ENCODE measurements at regions not wholly inside any gene's neighbourhood (a gene's known extent, or its start where the extent isn't known, plus 50 kb on each side); places are given as distances from the start of the nearest gene placed in this dataset.

GRCh38 chr15:39202641-39203040 lies 378.2 kb upstream of the THBS1 start:
- Mint-ChIP-seq H3K27ac (no peak overlapping the region), H3K27me3 (peaks cover 3% of the 10 kb centered on the region), H3K4me3 (ENCODE audit: low read depth) (no peak overlapping the region), H3K9me3 (ENCODE audit: low read depth) (peaks cover 2% of the 10 kb centered on the region), H3K4me1 (ENCODE audit: low read depth) (no peaks in the 10 kb centered on the region), H3K36me3 (ENCODE audit: insufficient read depth) (no peaks in the 10 kb centered on the region)
- TF ChIP-seq, protein P1, sequence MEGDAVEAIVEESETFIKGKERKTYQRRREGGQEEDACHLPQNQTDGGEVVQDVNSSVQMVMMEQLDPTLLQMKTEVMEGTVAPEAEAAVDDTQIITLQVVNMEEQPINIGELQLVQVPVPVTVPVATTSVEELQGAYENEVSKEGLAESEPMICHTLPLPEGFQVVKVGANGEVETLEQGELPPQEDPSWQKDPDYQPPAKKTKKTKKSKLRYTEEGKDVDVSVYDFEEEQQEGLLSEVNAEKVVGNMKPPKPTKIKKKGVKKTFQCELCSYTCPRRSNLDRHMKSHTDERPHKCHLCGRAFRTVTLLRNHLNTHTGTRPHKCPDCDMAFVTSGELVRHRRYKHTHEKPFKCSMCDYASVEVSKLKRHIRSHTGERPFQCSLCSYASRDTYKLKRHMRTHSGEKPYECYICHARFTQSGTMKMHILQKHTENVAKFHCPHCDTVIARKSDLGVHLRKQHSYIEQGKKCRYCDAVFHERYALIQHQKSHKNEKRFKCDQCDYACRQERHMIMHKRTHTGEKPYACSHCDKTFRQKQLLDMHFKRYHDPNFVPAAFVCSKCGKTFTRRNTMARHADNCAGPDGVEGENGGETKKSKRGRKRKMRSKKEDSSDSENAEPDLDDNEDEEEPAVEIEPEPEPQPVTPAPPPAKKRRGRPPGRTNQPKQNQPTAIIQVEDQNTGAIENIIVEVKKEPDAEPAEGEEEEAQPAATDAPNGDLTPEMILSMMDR (IDR thresholded peaks at IDR 0.05; ENCODE audit: unreplicated experiment), result no peak
- DNase-seq (ENCODE audit: low spot score, unreplicated experiment), result no peak

- no peak for DNase-seq (ENCODE audit: low spot score, unreplicated experiment)
- Mint-ChIP-seq H3K4me1 (ENCODE audit: low read depth) (no peaks in the 10 kb centered on the region), H3K9me3 (ENCODE audit: low read depth) (peaks cover 2% of the 10 kb centered on the region), H3K4me3 (ENCODE audit: low read depth) (no peak overlapping the region), H3K27ac (no peak overlapping the region), H3K27me3 (no peaks in the 10 kb centered on the region), H3K36me3 (ENCODE audit: insufficient read depth) (no peaks in the 10 kb centered on the region)
- TF ChIP-seq, protein P1 (IDR thresholded peaks at IDR 0.05; ENCODE audit: unreplicated experiment), result no peak
These were observed 376.8 kb upstream of the THBS1 start for GRCh38 chr15:39204031-39204430.

DNA sequence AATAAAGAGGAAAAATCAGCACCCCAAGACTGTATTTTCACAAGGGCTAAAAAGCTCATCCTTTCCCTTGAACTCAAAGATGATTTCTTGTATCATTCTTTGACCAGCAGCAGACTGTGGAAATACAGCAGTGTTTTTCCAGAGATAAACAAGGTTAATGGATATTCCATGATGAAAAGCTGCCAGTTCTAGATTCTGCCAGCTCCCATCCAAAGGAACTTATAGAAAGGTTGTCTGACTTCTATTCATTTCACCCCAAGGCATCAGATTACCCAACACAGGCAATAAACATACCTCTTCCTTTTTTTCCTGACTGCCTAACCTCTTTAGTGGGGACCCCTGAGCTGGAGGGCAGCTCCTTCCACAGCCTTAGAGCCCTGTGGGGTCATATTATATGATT lies 375.8 kb upstream of the THBS1 start:
- Mint-ChIP-seq H3K27ac (no peak overlapping the region), H3K4me1 (ENCODE audit: low read depth) (no peaks in the 10 kb centered on the region), H3K9me3 (ENCODE audit: low read depth) (peaks cover 2% of the 10 kb centered on the region), H3K36me3 (ENCODE audit: insufficient read depth) (no peaks in the 10 kb centered on the region), H3K4me3 (ENCODE audit: low read depth) (no peak overlapping the region), H3K27me3 (no peaks in the 10 kb centered on the region)
- TF ChIP-seq, protein P1 (IDR thresholded peaks at IDR 0.05; ENCODE audit: unreplicated experiment), result no peak
- DNase-seq (ENCODE audit: low spot score, unreplicated experiment), result no peak

DNA sequence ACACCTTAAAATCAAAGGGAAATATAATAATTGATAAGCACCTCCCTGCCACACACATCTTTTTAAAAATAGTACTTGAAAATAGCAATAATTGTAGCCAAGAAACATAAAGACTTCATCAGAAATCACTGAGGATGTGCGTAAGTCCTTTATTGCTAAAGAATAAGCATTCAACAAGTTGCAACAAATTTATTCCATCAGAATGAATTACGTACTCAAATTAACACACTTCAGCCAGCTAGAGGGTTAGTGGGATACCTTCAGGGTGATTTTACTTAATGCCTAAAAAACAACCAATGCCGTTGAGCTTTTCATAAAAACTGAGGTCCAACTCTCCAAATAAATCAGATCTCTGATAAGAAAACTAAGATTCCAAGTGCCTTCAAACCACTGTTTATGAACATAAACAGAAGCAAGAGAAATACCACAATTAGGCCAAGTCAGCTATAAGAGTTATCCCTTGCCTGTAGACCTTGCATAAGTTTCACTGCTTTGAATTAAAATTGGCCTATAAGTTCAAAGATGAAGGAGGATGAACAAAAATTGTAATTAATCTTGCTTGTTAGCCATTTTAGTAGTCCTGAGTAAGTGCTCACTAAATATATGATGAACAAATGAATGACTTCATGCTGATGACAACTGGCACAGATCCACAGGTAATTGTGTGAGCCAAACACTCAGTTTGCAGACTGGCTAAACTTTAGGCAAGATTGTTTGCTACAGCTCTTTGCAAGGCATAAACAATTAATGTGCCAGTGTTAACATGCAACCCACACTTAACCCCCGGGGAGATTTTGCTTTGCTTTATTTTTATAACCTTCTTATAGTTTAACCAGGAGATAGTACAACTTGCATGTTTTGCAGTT lies 375.1 kb upstream of the THBS1 start:
- DNase-seq (ENCODE audit: low spot score, unreplicated experiment), result no peak
- Mint-ChIP-seq H3K4me1 (ENCODE audit: low read depth) (no peaks in the 10 kb centered on the region), H3K27ac (no peak overlapping the region), H3K36me3 (ENCODE audit: insufficient read depth) (no peaks in the 10 kb centered on the region), H3K9me3 (ENCODE audit: low read depth) (peaks cover 2% of the 10 kb centered on the region), H3K4me3 (ENCODE audit: low read depth) (no peak overlapping the region), H3K27me3 (no peaks in the 10 kb centered on the region)
- TF ChIP-seq, protein P1 (IDR thresholded peaks at IDR 0.05; ENCODE audit: unreplicated experiment), result no peak

DNA sequence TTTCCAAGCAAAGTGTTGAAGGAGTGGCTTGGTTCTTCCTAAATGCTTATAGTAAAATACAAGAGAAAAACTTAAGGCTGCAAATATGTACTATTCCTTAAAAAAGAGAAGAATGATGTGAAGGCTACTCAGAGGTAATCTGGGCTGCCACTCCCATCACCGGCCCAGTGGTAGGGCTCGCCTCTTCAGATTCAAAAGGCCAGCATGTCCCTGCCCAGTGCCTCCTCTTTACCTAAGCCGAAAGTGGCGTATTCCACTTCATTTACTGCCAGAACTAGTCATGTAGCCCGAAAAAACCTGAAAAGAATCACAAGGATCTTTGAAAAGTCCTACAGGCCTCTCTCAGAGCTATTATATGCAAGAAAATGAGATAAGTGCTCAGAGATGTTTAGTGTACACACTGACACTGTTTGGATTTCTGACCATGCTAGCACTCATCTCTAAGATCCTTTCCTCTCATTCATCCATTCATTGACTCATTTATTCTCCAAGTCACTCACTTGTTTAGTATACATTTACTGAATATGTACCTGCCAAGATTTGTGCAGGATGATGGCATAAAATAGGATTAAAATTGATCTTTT lies 373.3 kb upstream of the THBS1 start:
- Mint-ChIP-seq H3K27ac (no peak overlapping the region), H3K27me3 (no peaks in the 10 kb centered on the region)
- TF ChIP-seq, protein P1 (IDR thresholded peaks at IDR 0.05; ENCODE audit: unreplicated experiment), result no peak

More for the DNA sequence above, 373.3 kb upstream of the THBS1 start:
- DNase-seq (ENCODE audit: low spot score, unreplicated experiment), result no peak
- H3K4me3 Mint-ChIP-seq (ENCODE audit: low read depth), result no peak overlapping the region
- no peaks in the 10 kb centered on the region for H3K36me3 Mint-ChIP-seq (ENCODE audit: insufficient read depth)
- peaks cover 6% of the 10 kb centered on the region for H3K4me1 Mint-ChIP-seq (ENCODE audit: low read depth)
- peaks cover 8% of the 10 kb centered on the region for H3K9me3 Mint-ChIP-seq (ENCODE audit: low read depth)

All from progenitor cell of endocrine pancreas (in vitro differentiated cells).